ENCODE measurements at regions not wholly inside any gene's neighbourhood (a gene's known extent, or its start where the extent isn't known, plus 50 kb on each side); places are given as distances from the start of the nearest gene placed in this dataset.

GRCh38 chr16:27625050-27625697, 75.2 kb downstream of the KATNIP start:
- TF ChIP-seq NFIC (IDR thresholded peaks at IDR 0.05) (no peak), EP300 (IDR thresholded peaks at IDR 0.05; ENCODE audit: borderline replicate concordance) (no peak), RAD21 (IDR thresholded peaks at IDR 0.05; ENCODE audit: low read depth) (no peak), MAX (IDR thresholded peaks at IDR 0.05) (no peak), USF1 (IDR thresholded peaks at IDR 0.05) (no peak), REST (IDR thresholded peaks at IDR 0.05; ENCODE audit: low read depth) (no peak), TAF1 (IDR thresholded peaks at IDR 0.05; ENCODE audit: low read depth) (no peak), EGR1 (IDR thresholded peaks at IDR 0.05) (no peak), YY1 (IDR thresholded peaks at IDR 0.05; ENCODE audit: low read depth) (no peak), TEAD4 (IDR thresholded peaks at IDR 0.05) (no peak), FOXM1 (IDR thresholded peaks at IDR 0.05; ENCODE audit: borderline replicate concordance, low read depth) (no peak)
